Mesenchymal stem cell (in vitro differentiated cells and primary cell): ENCODE measurements at regions not wholly inside any gene's neighbourhood (a gene's known extent, or its start where the extent isn't known, plus 50 kb on each side); places are given as distances from the start of the nearest gene placed in this dataset.

Experiments
- DNase-seq: peaks from one replicate; pipeline ENCODE4 v3.0.0-alpha.2; 2013
- H2AFZ ChIP-seq: one replicate; pipeline ENCODE4 v1.6.1; 2013; ENCODE audit warnings: low read depth, mild to moderate bottlenecking, control low read depth, inconsistent platforms, low read length, moderate library complexity
- H2AK5ac ChIP-seq: 2 replicates; pipeline ENCODE4 v1.6.1; 2013; ENCODE audit warnings: low read length, moderate library complexity, mild to moderate bottlenecking, inconsistent platforms; ENCODE audit not compliant: severe bottlenecking
- H2BK120ac ChIP-seq: one replicate; pipeline ENCODE4 v1.6.1; 2013; ENCODE audit warnings: low read depth, mild to moderate bottlenecking, inconsistent platforms, low read length, moderate library complexity
- H2BK12ac ChIP-seq, 2 experiments: one replicate each; pipeline ENCODE4 v1.6.1; 2013; ENCODE audit warnings: inconsistent platforms in 2 of 2, low read length in 2 of 2, mild to moderate bottlenecking in 2 of 2, moderate library complexity in 2 of 2, control low read depth in 1 of 2
- H2BK15ac ChIP-seq: one replicate; pipeline ENCODE4 v1.6.1; 2013; ENCODE audit warnings: mild to moderate bottlenecking, low read depth, inconsistent platforms; ENCODE audit not compliant: poor library complexity, severe bottlenecking
- H2BK5ac ChIP-seq: 2 replicates; pipeline ENCODE4 v1.6.1; 2013; ENCODE audit warnings: low read depth, mild to moderate bottlenecking, low read length, control low read depth, inconsistent platforms; ENCODE audit not compliant: poor library complexity, severe bottlenecking
- H3K14ac ChIP-seq, 2 experiments: one replicate each; pipeline ENCODE4 v1.6.1; 2013; ENCODE audit warnings: inconsistent platforms in 2 of 2, low read length in 2 of 2, control low read depth in 1 of 2, mild to moderate bottlenecking in 1 of 2, moderate library complexity in 1 of 2
- H3K18ac ChIP-seq, 2 experiments: one replicate each; pipeline ENCODE4 v1.6.1; 2013; ENCODE audit warnings: inconsistent platforms in 2 of 2, low read length in 2 of 2, control low read depth in 1 of 2, low read depth in 1 of 2, mild to moderate bottlenecking in 1 of 2
- H3K23ac ChIP-seq, 2 experiments: one replicate each; pipeline ENCODE4 v1.6.1; 2013; ENCODE audit warnings: inconsistent platforms in 2 of 2, low read length in 2 of 2, mild to moderate bottlenecking in 2 of 2, moderate library complexity in 2 of 2, control low read depth in 1 of 2
- H3K27ac ChIP-seq: 2 replicates; pipeline ENCODE4 v1.5.1; 2013; ENCODE audit warnings: mild to moderate bottlenecking, moderate library complexity, low read length, control low read depth, inconsistent platforms; ENCODE audit not compliant: poor library complexity, severe bottlenecking
- H3K27me3 ChIP-seq, 2 experiments: 2 replicates each; pipeline versions ENCODE4 v1.6.1 to v1.7.0; 2013; ENCODE audit warnings: low read length in 2 of 2, mild to moderate bottlenecking in 2 of 2, moderate library complexity in 2 of 2, control low read depth in 1 of 2, inconsistent platforms in 1 of 2; ENCODE audit not compliant: control insufficient read depth in 1 of 2, insufficient read depth in 1 of 2
- H3K36me3 ChIP-seq, 2 experiments: 2 replicates each; pipeline versions ENCODE4 v1.6.1 to v1.7.0; 2013; ENCODE audit warnings: low read length in 2 of 2, control low read depth in 1 of 2, inconsistent platforms in 1 of 2, low read depth in 1 of 2, mild to moderate bottlenecking in 1 of 2; ENCODE audit not compliant: insufficient read depth in 2 of 2, control insufficient read depth in 1 of 2
- H3K4ac ChIP-seq, 2 experiments: one replicate each; pipeline ENCODE4 v1.6.1; 2013; ENCODE audit warnings: inconsistent platforms in 2 of 2, low read length in 2 of 2, mild to moderate bottlenecking in 2 of 2, moderate library complexity in 2 of 2, control low read depth in 1 of 2, low read depth in 1 of 2
- H3K4me1 ChIP-seq: 2 replicates; pipeline ENCODE4 v1.6.1; 2013; ENCODE audit warnings: low read depth, low read length, control low read depth; ENCODE audit not compliant: control insufficient read depth, insufficient read depth
- H3K4me2 ChIP-seq: 2 replicates; pipeline ENCODE4 v1.6.1; 2013; ENCODE audit warnings: low read length, mild to moderate bottlenecking, inconsistent platforms; ENCODE audit not compliant: poor library complexity, severe bottlenecking
- H3K4me3 ChIP-seq, 2 experiments: 2 replicates each; pipeline versions ENCODE4 v1.5.1 to v1.7.0; 2013; ENCODE audit warnings: low read length in 2 of 2, mild to moderate bottlenecking in 2 of 2, control low read depth in 1 of 2, low read depth in 1 of 2; ENCODE audit not compliant: insufficient read depth in 1 of 2
- H3K79me1 ChIP-seq: replicated peaks from 2 replicates; pipeline ENCODE4 v1.6.1; 2013; ENCODE audit warnings: mild to moderate bottlenecking, control low read depth, low read length, inconsistent platforms; ENCODE audit not compliant: poor library complexity, severe bottlenecking
- H3K9ac ChIP-seq: 2 replicates; pipeline ENCODE4 v1.7.0; 2013; ENCODE audit warnings: mild to moderate bottlenecking, low read length, moderate library complexity
- H3K9me3 ChIP-seq: 2 replicates; pipeline ENCODE4 v1.7.0; 2013; ENCODE audit warnings: mild to moderate bottlenecking, low read length; ENCODE audit not compliant: control insufficient read depth
- H4K8ac ChIP-seq: one replicate; pipeline ENCODE4 v1.6.1; 2013; ENCODE audit warnings: inconsistent platforms, mild to moderate bottlenecking, low read length, moderate library complexity
- H4K91ac ChIP-seq: one replicate; pipeline ENCODE4 v1.6.1; 2013; ENCODE audit warnings: mild to moderate bottlenecking, low read length, inconsistent platforms
- WGBS: methylation state at CpG from one replicate; pipeline ENCODE4 v1.1.7; 2013; ENCODE audit warnings: mixed read lengths; 5-methylcytosine and 5-hydroxymethylcytosine counted together

DNA sequence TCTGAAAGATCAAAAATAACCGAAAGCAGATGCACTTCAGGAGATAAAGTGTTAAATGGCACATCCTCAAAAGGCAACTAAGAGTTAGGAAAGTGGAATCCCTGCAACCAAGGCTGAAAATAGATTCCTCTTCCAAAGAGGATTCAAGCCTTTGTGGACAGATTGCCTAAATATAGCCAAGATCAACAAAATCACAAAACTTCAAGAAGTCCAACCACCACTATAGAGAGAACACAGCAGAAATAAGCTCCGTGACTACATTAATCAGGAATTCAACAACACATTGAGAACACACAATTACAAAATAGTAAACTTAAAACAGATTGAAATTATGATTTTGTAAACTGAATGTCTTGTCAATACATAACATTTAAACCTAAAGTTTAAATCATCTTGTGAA, 165.7 kb downstream of the LNPK start:
- H3K23ac ChIP-seq: no peak overlapping the region
- no peaks in the 10 kb centered on the region for H3K4me1 ChIP-seq
- no peaks in the 10 kb centered on the region for H3K27me3 ChIP-seq
- H3K36me3 ChIP-seq: no peaks in the 10 kb centered on the region
- no peak overlapping the region for H3K4me3 ChIP-seq
- H3K4ac ChIP-seq: no peak overlapping the region
- no peak overlapping the region for H2BK12ac ChIP-seq
- H2AFZ ChIP-seq: no peak overlapping the region
- H3K9me3 ChIP-seq: no peaks in the 10 kb centered on the region
- no peak overlapping the region for H4K8ac ChIP-seq
- H3K79me1 ChIP-seq: no peaks in the 10 kb centered on the region
- H2BK5ac ChIP-seq: no peak overlapping the region
- H3K9ac ChIP-seq: no peak overlapping the region
- no peak overlapping the region for H3K14ac ChIP-seq
- H2BK15ac ChIP-seq: no peak overlapping the region
- no peak overlapping the region for H4K91ac ChIP-seq
- H3K27ac ChIP-seq: no peak overlapping the region
- WGBS: 90% methylated on average over 1 of the region's 2 CpGs
- no peak for DNase-seq
- no peak overlapping the region for H2AK5ac ChIP-seq
- H2BK120ac ChIP-seq: no peak overlapping the region
- no peak overlapping the region for H3K18ac ChIP-seq
- H3K4me2 ChIP-seq: no peak overlapping the region

DNA sequence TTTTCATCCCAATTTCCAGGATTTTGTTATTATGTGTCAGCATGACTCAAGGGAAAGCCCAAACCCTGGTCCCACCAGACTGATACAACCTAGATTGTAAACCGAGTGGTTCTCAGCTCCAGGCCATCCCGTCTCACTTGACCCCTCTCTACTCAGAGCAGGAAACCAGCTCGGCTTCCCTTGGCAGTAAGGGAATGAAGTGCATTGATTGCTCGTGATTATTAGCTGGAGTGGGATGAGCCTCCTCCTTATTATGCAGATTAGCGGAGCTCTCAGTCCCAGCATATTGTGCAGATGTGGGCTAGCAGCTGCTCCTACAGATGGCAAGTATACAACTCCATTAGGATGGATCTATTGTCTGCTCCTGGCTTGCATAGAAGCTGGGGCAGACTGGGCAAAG, 167.6 kb downstream of the LNPK start:
- DNase-seq: no peak
- H2BK12ac ChIP-seq: no peak overlapping the region
- no peak overlapping the region for H2AK5ac ChIP-seq
- no peaks in the 10 kb centered on the region for H3K9me3 ChIP-seq
- H2BK5ac ChIP-seq: no peak overlapping the region
- H3K36me3 ChIP-seq: no peaks in the 10 kb centered on the region
- H3K4me1 ChIP-seq: no peaks in the 10 kb centered on the region
- H4K8ac ChIP-seq: no peak overlapping the region
- H3K23ac ChIP-seq: no peak overlapping the region
- no peak overlapping the region for H3K14ac ChIP-seq
- no peaks in the 10 kb centered on the region for H3K79me1 ChIP-seq
- no peak overlapping the region for H3K4ac ChIP-seq
- no peak overlapping the region for H2BK15ac ChIP-seq
- 47% methylated on average over 3 of the region's 5 CpGs for WGBS
- no peak overlapping the region for H2BK120ac ChIP-seq
- no peak overlapping the region for H4K91ac ChIP-seq
- no peak overlapping the region for H3K4me3 ChIP-seq
- no peak overlapping the region for H3K9ac ChIP-seq
- H2AFZ ChIP-seq: no peak overlapping the region
- H3K4me2 ChIP-seq: no peak overlapping the region
- no peaks in the 10 kb centered on the region for H3K27me3 ChIP-seq
- H3K27ac ChIP-seq: no peak overlapping the region
- no peak overlapping the region for H3K18ac ChIP-seq

DNA sequence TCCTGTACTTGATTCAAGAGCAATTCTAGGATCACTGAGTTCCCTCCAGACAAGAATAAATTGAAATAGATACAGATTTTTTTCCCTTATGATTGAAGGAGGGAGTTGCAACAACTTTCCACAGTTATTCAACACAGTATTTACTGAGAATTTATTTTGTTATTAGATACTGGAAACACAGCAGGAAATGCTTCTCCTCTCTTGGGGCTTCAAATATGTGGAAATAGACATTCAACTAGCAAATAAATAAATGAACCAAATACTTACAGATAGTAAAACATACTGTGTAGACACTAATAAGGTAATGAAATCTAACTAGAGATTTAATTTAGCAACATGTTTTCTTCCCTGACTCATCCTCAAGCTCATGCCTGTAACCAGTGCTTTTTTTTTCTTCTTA, 169.2 kb downstream of the LNPK start:
- H3K4ac ChIP-seq: no peak overlapping the region
- no peak overlapping the region for H3K23ac ChIP-seq

DNA sequence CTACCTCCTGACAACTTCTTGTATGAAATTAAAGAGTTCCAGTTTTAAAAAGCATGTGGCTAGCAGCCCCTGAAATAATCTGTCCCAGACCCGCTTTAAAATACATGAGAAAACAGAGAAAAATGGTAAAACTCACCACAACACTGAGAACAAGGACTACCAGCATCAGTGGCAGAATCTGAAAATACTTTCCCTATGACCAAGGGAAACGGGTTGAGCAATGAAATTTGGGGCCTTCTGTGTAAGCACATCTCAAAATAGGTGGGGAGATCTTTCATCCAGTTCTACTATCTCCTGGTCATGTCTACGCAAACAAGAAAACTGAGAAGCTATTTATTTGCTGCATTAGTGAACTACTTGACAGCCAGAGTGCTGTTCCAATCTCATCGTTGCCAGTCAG, 172.3 kb downstream of the LNPK start:
- H3K14ac ChIP-seq: no peak overlapping the region
- no peak overlapping the region for H2AFZ ChIP-seq
- H3K4me3 ChIP-seq: no peak overlapping the region
- H4K91ac ChIP-seq: no peak overlapping the region
- H2BK12ac ChIP-seq: no peak overlapping the region
- no peak overlapping the region for H3K9ac ChIP-seq
- no peaks in the 10 kb centered on the region for H3K4me1 ChIP-seq
- H3K9me3 ChIP-seq: no peaks in the 10 kb centered on the region
- H3K4ac ChIP-seq: no peak overlapping the region
- no peaks in the 10 kb centered on the region for H3K36me3 ChIP-seq
- H3K23ac ChIP-seq: no peak overlapping the region
- WGBS: 76% methylated on average over 3 of the region's 4 CpGs
- H3K18ac ChIP-seq: no peak overlapping the region
- no peak overlapping the region for H3K27ac ChIP-seq
- H2BK15ac ChIP-seq: no peak overlapping the region
- no peak for DNase-seq
- no peak overlapping the region for H2AK5ac ChIP-seq
- no peaks in the 10 kb centered on the region for H3K27me3 ChIP-seq
- no peak overlapping the region for H4K8ac ChIP-seq
- H3K79me1 ChIP-seq: no peaks in the 10 kb centered on the region
- no peak overlapping the region for H2BK5ac ChIP-seq
- no peak overlapping the region for H2BK120ac ChIP-seq
- H3K4me2 ChIP-seq: no peak overlapping the region

More for the DNA sequence above, 169.2 kb downstream of the LNPK start:
- H3K79me1 ChIP-seq: no peaks in the 10 kb centered on the region
- no peak overlapping the region for H4K8ac ChIP-seq
- no peak overlapping the region for H3K4me3 ChIP-seq
- H3K4me1 ChIP-seq: no peaks in the 10 kb centered on the region
- no peak overlapping the region for H2BK120ac ChIP-seq
- H3K4me2 ChIP-seq: no peak overlapping the region
- no peak for DNase-seq
- no peak overlapping the region for H2AFZ ChIP-seq
- no peak overlapping the region for H4K91ac ChIP-seq
- no peak overlapping the region for H3K18ac ChIP-seq
- H3K27me3 ChIP-seq: no peaks in the 10 kb centered on the region
- H3K9ac ChIP-seq: no peak overlapping the region
- no peaks in the 10 kb centered on the region for H3K36me3 ChIP-seq
- no peak overlapping the region for H2BK15ac ChIP-seq
- no peak overlapping the region for H3K27ac ChIP-seq
- no peak overlapping the region for H2AK5ac ChIP-seq
- H2BK5ac ChIP-seq: no peak overlapping the region
- H3K9me3 ChIP-seq: no peaks in the 10 kb centered on the region
- H3K14ac ChIP-seq: no peak overlapping the region
- H2BK12ac ChIP-seq: no peak overlapping the region
